ENCODE measurements at regions not wholly inside any gene's neighbourhood (a gene's known extent, or its start where the extent isn't known, plus 50 kb on each side); places are given as distances from the start of the nearest gene placed in this dataset.

DNA sequence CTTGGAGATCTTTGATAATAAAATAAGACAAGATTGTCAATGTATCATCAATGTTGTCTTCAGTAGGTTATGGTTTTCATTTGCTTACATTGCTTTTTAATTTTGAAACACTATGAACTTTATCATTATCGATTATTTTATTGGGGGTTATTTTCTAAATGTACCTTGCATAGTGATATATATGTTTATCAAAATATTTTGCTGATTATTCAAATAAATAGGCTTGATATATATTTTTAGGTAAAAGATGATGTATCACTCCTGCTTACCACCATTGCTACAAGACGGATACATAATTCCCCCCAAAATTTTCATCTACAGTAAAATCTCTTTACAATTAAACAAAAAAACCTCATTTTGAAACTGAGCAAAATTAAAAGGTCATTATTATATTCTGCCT is 293.8 kb downstream of the SUCLG1 start:
- TF ChIP-seq, protein P1, sequence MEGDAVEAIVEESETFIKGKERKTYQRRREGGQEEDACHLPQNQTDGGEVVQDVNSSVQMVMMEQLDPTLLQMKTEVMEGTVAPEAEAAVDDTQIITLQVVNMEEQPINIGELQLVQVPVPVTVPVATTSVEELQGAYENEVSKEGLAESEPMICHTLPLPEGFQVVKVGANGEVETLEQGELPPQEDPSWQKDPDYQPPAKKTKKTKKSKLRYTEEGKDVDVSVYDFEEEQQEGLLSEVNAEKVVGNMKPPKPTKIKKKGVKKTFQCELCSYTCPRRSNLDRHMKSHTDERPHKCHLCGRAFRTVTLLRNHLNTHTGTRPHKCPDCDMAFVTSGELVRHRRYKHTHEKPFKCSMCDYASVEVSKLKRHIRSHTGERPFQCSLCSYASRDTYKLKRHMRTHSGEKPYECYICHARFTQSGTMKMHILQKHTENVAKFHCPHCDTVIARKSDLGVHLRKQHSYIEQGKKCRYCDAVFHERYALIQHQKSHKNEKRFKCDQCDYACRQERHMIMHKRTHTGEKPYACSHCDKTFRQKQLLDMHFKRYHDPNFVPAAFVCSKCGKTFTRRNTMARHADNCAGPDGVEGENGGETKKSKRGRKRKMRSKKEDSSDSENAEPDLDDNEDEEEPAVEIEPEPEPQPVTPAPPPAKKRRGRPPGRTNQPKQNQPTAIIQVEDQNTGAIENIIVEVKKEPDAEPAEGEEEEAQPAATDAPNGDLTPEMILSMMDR (IDR thresholded peaks at IDR 0.05) = no peak
- TF ChIP-seq ZFX (IDR thresholded peaks at IDR 0.05; ENCODE audit: borderline replicate concordance) = no peak

Data from 22Rv1 (cell line).